MM.1S (cell line): ENCODE measurements at regions not wholly inside any gene's neighbourhood (a gene's known extent, or its start where the extent isn't known, plus 50 kb on each side); places are given as distances from the start of the nearest gene placed in this dataset.
"Not testable (repeated sequence)": the region's sequence is repeated elsewhere in the genome, so short reads cannot be mapped to it uniquely, and the experiment has no call there.

Source experiments
- DNase-seq: peaks from one replicate; pipeline ENCODE4 v3.0.0-alpha.2; 2015
- H2AFZ ChIP-seq: fragments of 300-600 bp; sonication (generic); 2 replicates; pipeline ENCODE4 v1.6.0; 2016; ENCODE audit warnings: antibody characterized with exemption, low read length
- H3F3A ChIP-seq: fragments of 300-600 bp; sonication (generic); 2 replicates; pipeline ENCODE4 v1.6.1; 2016; ENCODE audit warnings: mild to moderate bottlenecking, antibody characterized with exemption, low read length, moderate library complexity, mixed read lengths; ENCODE audit not compliant: insufficient read depth
- H3K27ac ChIP-seq: fragments of 300-600 bp; sonication (generic); 2 replicates; pipeline ENCODE4 v1.5.1; 2016; ENCODE audit warnings: mild to moderate bottlenecking, low read length
- H3K27me3 ChIP-seq: fragments of 300-600 bp; sonication (generic); replicated peaks from 2 replicates; pipeline ENCODE4 v1.6.0; 2016; ENCODE audit warnings: low read length; ENCODE audit not compliant: insufficient read depth
- H3K36me3 ChIP-seq: fragments of 300-600 bp; sonication (generic); replicated peaks from 2 replicates; pipeline ENCODE4 v1.6.1; 2016; ENCODE audit warnings: mild to moderate bottlenecking, low read length, mixed read lengths; ENCODE audit not compliant: insufficient read depth
- H3K4me1 ChIP-seq: fragments of 300-600 bp; sonication (generic); 2 replicates; pipeline ENCODE4 v1.6.1; 2016; ENCODE audit warnings: low read length, mixed read lengths
- H3K4me2 ChIP-seq: fragments of 300-600 bp; sonication (generic); 2 replicates; pipeline ENCODE4 v1.6.0; 2016; ENCODE audit warnings: low read depth, low read length
- H3K4me3 ChIP-seq: fragments of 300-600 bp; sonication (generic); 2 replicates; pipeline ENCODE4 v1.5.1; 2016; ENCODE audit warnings: low read length, mixed read lengths
- H3K79me2 ChIP-seq: fragments of 300-600 bp; sonication (generic); 2 replicates; pipeline ENCODE4 v1.6.1; 2016; ENCODE audit warnings: mixed run types, low read length, mixed read lengths
- H3K9ac ChIP-seq: fragments of 300-600 bp; sonication (generic); 2 replicates; pipeline ENCODE4 v1.6.1; 2016; ENCODE audit warnings: low read length, mixed read lengths
- H3K9me2 ChIP-seq: fragments of 300-600 bp; sonication (generic); replicated peaks from 2 replicates; pipeline ENCODE4 v1.6.1; 2016; ENCODE audit warnings: mild to moderate bottlenecking, low read length, mixed read lengths; ENCODE audit not compliant: insufficient read depth
- H3K9me3 ChIP-seq: fragments of 300-600 bp; sonication (generic); replicated peaks from 2 replicates; pipeline ENCODE4 v1.6.1; 2016; ENCODE audit warnings: mild to moderate bottlenecking, low read length, mixed read lengths; ENCODE audit not compliant: insufficient read depth
- H4K20me1 ChIP-seq: fragments of 300-600 bp; sonication (generic); 2 replicates; pipeline ENCODE4 v1.6.1; 2016; ENCODE audit warnings: mild to moderate bottlenecking, low read length, moderate library complexity, mixed read lengths; ENCODE audit not compliant: insufficient read depth
- CTCF ChIP-seq: fragments of 300-600 bp; sonication (generic); IDR thresholded peaks from 2 replicates; pipeline ENCODE4 v1.5.1; 2016; ENCODE audit warnings: antibody characterized with exemption, low read length, mixed read lengths
- EZH2 ChIP-seq: fragments of 300-600 bp; sonication (generic); optimal IDR thresholded peaks from 2 replicates; pipeline ENCODE3; 2017; ENCODE audit warnings: low read depth, mild to moderate bottlenecking, antibody characterized with exemption, low read length, mixed read lengths
- EZH2phosphoT487 ChIP-seq: fragments of 300-600 bp; sonication (generic); IDR thresholded peaks from 2 replicates; pipeline ENCODE4 v1.6.1; 2018; ENCODE audit warnings: antibody characterized with exemption, low read length

GRCh38 chr19:27805848-27806247, 1407.1 kb downstream of the UQCRFS1 start:
- Histone ChIP-seq H3K36me3 (no peaks in the 10 kb centered on the region), H3K27ac (no peak overlapping the region), H3K4me1 (no peaks in the 10 kb centered on the region), H2AFZ (no peak overlapping the region), H4K20me1 (no peaks in the 10 kb centered on the region), H3K9me3 (no peaks in the 10 kb centered on the region; the same call in 1 of the 2 replicates), H3K4me3 (no peak overlapping the region), H3K4me2 (no peak overlapping the region), H3K9me2 (no peaks in the 10 kb centered on the region), H3K9ac (no peak overlapping the region), H3K79me2 (no peaks in the 10 kb centered on the region), H3K27me3 (no peaks in the 10 kb centered on the region), H3F3A (no peaks in the 10 kb centered on the region)
- no peak for DNase-seq
- no peak for TF ChIP-seq EZH2phosphoT487
- no peak for TF ChIP-seq CTCF
- no peak for TF ChIP-seq EZH2

GRCh38 chr19:27802293-27802692, 1410.7 kb downstream of the UQCRFS1 start:
- not testable (repeated sequence) for H3F3A ChIP-seq, DNase-seq, H3K9me2 ChIP-seq, H3K27ac ChIP-seq, H3K4me3 ChIP-seq, H3K4me1 ChIP-seq, H3K4me2 ChIP-seq, H4K20me1 ChIP-seq, H2AFZ ChIP-seq, H3K27me3 ChIP-seq, H3K9me3 ChIP-seq, H3K36me3 ChIP-seq, H3K9ac ChIP-seq, H3K79me2 ChIP-seq
- peak; percentile 16; the same call in 1 of the 2 replicates for TF ChIP-seq CTCF

GRCh38 chr19:27796540-27796939, 1416.4 kb downstream of the UQCRFS1 start:
- no peak overlapping the region for H2AFZ ChIP-seq
- no peak overlapping the region for H3K4me2 ChIP-seq
- no peak overlapping the region for H3K27ac ChIP-seq
- DNase-seq = no peak
- no peak for TF ChIP-seq CTCF
- TF ChIP-seq EZH2phosphoT487 = no peak
- TF ChIP-seq EZH2 = no peak
- H3K27me3 ChIP-seq = no peaks in the 10 kb centered on the region
- no peaks in the 10 kb centered on the region for H3K9me3 ChIP-seq
- peaks cover 26% of the 10 kb centered on the region for H3K79me2 ChIP-seq
- H3K4me1 ChIP-seq = peaks cover 8% of the 10 kb centered on the region; the same call in 1 of the 2 replicates
- no peaks in the 10 kb centered on the region for H4K20me1 ChIP-seq
- no peaks in the 10 kb centered on the region for H3K36me3 ChIP-seq
- H3K9ac ChIP-seq = no peak overlapping the region
- no peaks in the 10 kb centered on the region for H3K9me2 ChIP-seq
- no peak overlapping the region for H3K4me3 ChIP-seq
- peaks cover 9% of the 10 kb centered on the region for H3F3A ChIP-seq
